H1 (cell line): ENCODE measurements at regions not wholly inside any gene's neighbourhood (a gene's known extent, or its start where the extent isn't known, plus 50 kb on each side); places are given as distances from the start of the nearest gene placed in this dataset.

Experiments
- CTCF ChIA-PET: fragments of 300-600 bp; sonication (Branson Sonifier 250); formaldehyde crosslinking; loops from one replicate; lab custom pipeline; 2021; ENCODE audit not compliant: partially characterized antibody; lab: Charles Lee
- POLR2A ChIA-PET: fragments of 300-600 bp; sonication (Branson Sonifier 250); formaldehyde crosslinking; loops from one replicate; lab custom pipeline; 2021; ENCODE audit warnings: inconsistent platforms; ENCODE audit not compliant: partially characterized antibody; lab: Charles Lee
- DNase-seq, 2 experiments: peaks; one replicate each; pipeline versions ENCODE4 v3.0.0 to v3.0.0-alpha.2; 2010 to 2022; ENCODE audit warnings: low spot score in 2 of 2, low read depth in 1 of 2, mixed read lengths in 1 of 2
- FAIRE-seq: peaks from 2 replicates; lab custom pipeline; 2011; peaks lifted over from hg19 to GRCh38; lab: Jason Lieb, UNC
- H2AFZ ChIP-seq: 2 replicates; pipeline ENCODE4 v1.8.1; 2012; ENCODE audit warnings: low read length, inconsistent platforms
- H2AK5ac ChIP-seq: 2 replicates; pipeline ENCODE4 v1.6.1; 2013; ENCODE audit warnings: low read depth, low read length
- H2BK120ac ChIP-seq: replicated peaks from 2 replicates; pipeline ENCODE3; 2013; ENCODE audit warnings: low read depth, low read length, inconsistent platforms
- H2BK12ac ChIP-seq: 2 replicates; pipeline ENCODE4 v1.6.1; 2013; ENCODE audit warnings: low read depth, low read length
- H2BK15ac ChIP-seq: 2 replicates; pipeline ENCODE4 v1.6.1; 2013; ENCODE audit warnings: low read length
- H2BK20ac ChIP-seq: 2 replicates; pipeline ENCODE4 v1.6.1; 2013; ENCODE audit warnings: low read length
- H2BK5ac ChIP-seq: 2 replicates; pipeline ENCODE4 v1.6.1; 2013; ENCODE audit warnings: low read depth, low read length
- H3K14ac ChIP-seq: 2 replicates; pipeline ENCODE4 v1.6.1; 2013; ENCODE audit warnings: inconsistent platforms; ENCODE audit not compliant: insufficient read length
- H3K18ac ChIP-seq: 2 replicates; pipeline ENCODE4 v1.6.1; 2013; ENCODE audit warnings: low read length; ENCODE audit errors: extremely low read depth
- H3K23ac ChIP-seq: 2 replicates; pipeline ENCODE4 v1.6.1; 2013; ENCODE audit warnings: inconsistent platforms; ENCODE audit not compliant: insufficient read length
- H3K23me2 ChIP-seq: 2 replicates; pipeline ENCODE4 v1.6.1; 2013; ENCODE audit warnings: low read depth, low read length
- H3K27ac ChIP-seq: 2 replicates; pipeline ENCODE4 v1.6.1; 2011; ENCODE audit warnings: low read depth, low read length, inconsistent platforms
- H3K27me3 ChIP-seq, 4 experiments: replicated peaks in 1 of 4; 1 replicate in 1 of 4; 2 replicates in 3 of 4; pipeline versions ENCODE4 v1.6.1 to v1.8.1; 2011 to 2013; ENCODE audit warnings: low read length in 3 of 4, mild to moderate bottlenecking in 3 of 4, inconsistent platforms in 2 of 4, mixed read lengths in 2 of 4, moderate library complexity in 1 of 4; ENCODE audit not compliant: control insufficient read depth in 3 of 4, insufficient read depth in 3 of 4; ENCODE audit errors: extremely low read depth in 1 of 4
- H3K36me3 ChIP-seq, 4 experiments: 2 replicates each; pipeline versions ENCODE4 v1.6.1 to v1.8.1; 2011 to 2013; ENCODE audit warnings: mild to moderate bottlenecking in 4 of 4, low read length in 3 of 4, moderate library complexity in 2 of 4, control low read depth in 1 of 4, inconsistent platforms in 1 of 4; ENCODE audit not compliant: insufficient read depth in 4 of 4, control insufficient read depth in 2 of 4
- H3K4ac ChIP-seq: replicated peaks from 2 replicates; pipeline ENCODE3; 2013; ENCODE audit warnings: low read length, low read depth, mixed read lengths, inconsistent platforms; ENCODE audit not compliant: insufficient read length
- H3K4me1 ChIP-seq, 4 experiments: replicated peaks in 1 of 4; 1 replicate in 1 of 4; 2 replicates in 3 of 4; pipeline versions ENCODE4 v1.6.1 to v1.8.1; 2011 to 2013; ENCODE audit warnings: low read length in 3 of 4, inconsistent platforms in 2 of 4, mixed read lengths in 1 of 4; ENCODE audit not compliant: insufficient read depth in 4 of 4, control insufficient read depth in 3 of 4
- H3K4me2 ChIP-seq, 2 experiments: 2 replicates each; pipeline versions ENCODE4 v1.6.1 to v1.8.1; 2011 to 2013; ENCODE audit warnings: low read depth in 2 of 2, low read length in 2 of 2, control low read depth in 1 of 2, inconsistent platforms in 1 of 2, mild to moderate bottlenecking in 1 of 2; ENCODE audit not compliant: insufficient read depth in 1 of 2
- H3K4me3 ChIP-seq, 4 experiments: fragments of 200-600, 300-600 bp in 1 of 4; sonication (generic), shearing (Covaris generic), sonication (Bioruptor Twin) in 1 of 4; 2 replicates each; pipeline versions ENCODE4 v1.5.1 to v1.8.1; 2011 to 2016; ENCODE audit warnings: low read length in 4 of 4, low read depth in 3 of 4, control low read depth in 2 of 4, inconsistent platforms in 2 of 4, mild to moderate bottlenecking in 2 of 4, mixed read lengths in 1 of 4, moderate library complexity in 1 of 4; ENCODE audit not compliant: insufficient read depth in 2 of 4; ENCODE audit errors: extremely low read depth in 1 of 4
- H3K56ac ChIP-seq: replicated peaks from 2 replicates; pipeline ENCODE3; 2013; ENCODE audit warnings: low read depth, mild to moderate bottlenecking, mixed read lengths, low read length, inconsistent platforms; ENCODE audit not compliant: insufficient read length
- H3K79me1 ChIP-seq: 2 replicates; pipeline ENCODE4 v1.6.1; 2013; ENCODE audit warnings: low read depth, low read length, control low read depth
- H3K79me2 ChIP-seq, 2 experiments: 2 replicates each; pipeline versions ENCODE4 v1.6.1 to v1.8.1; 2012 to 2013; ENCODE audit warnings: low read length in 2 of 2, mild to moderate bottlenecking in 2 of 2, inconsistent platforms in 1 of 2; ENCODE audit not compliant: insufficient read depth in 2 of 2, control insufficient read depth in 1 of 2
- H3K9ac ChIP-seq, 4 experiments: replicated peaks in 1 of 4; 1 replicate in 1 of 4; 2 replicates in 3 of 4; pipeline versions ENCODE4 v1.6.1 to v1.8.1; 2011 to 2013; ENCODE audit warnings: low read depth in 3 of 4, low read length in 3 of 4, control low read depth in 2 of 4, mild to moderate bottlenecking in 2 of 4, moderate library complexity in 2 of 4, inconsistent platforms in 1 of 4; ENCODE audit errors: extremely low read depth in 1 of 4
- H3K9me3 ChIP-seq, 2 experiments: 2 replicates each; pipeline versions ENCODE4 v1.6.1 to v1.8.1; 2012 to 2013; ENCODE audit warnings: mild to moderate bottlenecking in 2 of 2, moderate library complexity in 2 of 2, control low read depth in 1 of 2, inconsistent platforms in 1 of 2, low read depth in 1 of 2, low read length in 1 of 2, mixed read lengths in 1 of 2; ENCODE audit not compliant: insufficient read depth in 2 of 2
- H4K20me1 ChIP-seq, 2 experiments: replicated peaks in 1 of 2; 2 replicates each; pipeline versions ENCODE3 to v1.8.1; 2011 to 2013; ENCODE audit warnings: inconsistent platforms in 2 of 2, low read length in 2 of 2, mild to moderate bottlenecking in 1 of 2; ENCODE audit not compliant: insufficient read depth in 2 of 2, control insufficient read depth in 1 of 2
- H4K5ac ChIP-seq: 2 replicates; pipeline ENCODE4 v1.6.1; 2013; ENCODE audit warnings: low read length, low read depth, mixed read lengths, inconsistent platforms; ENCODE audit not compliant: insufficient read length
- H4K8ac ChIP-seq: 2 replicates; pipeline ENCODE4 v1.8.0; 2013; ENCODE audit warnings: mild to moderate bottlenecking, moderate library complexity, low read length, inconsistent platforms; ENCODE audit not compliant: insufficient read depth; ENCODE audit errors: extremely low read depth
- H4K91ac ChIP-seq: replicated peaks from 2 replicates; pipeline ENCODE3; 2013; ENCODE audit warnings: low read length, mixed read lengths, inconsistent platforms; ENCODE audit not compliant: insufficient read length
- E2F6 ChIP-seq: IDR thresholded peaks from 2 replicates; pipeline ENCODE4 v1.6.1; 2012; ENCODE audit warnings: inconsistent platforms
- FOSL1 ChIP-seq: IDR thresholded peaks from 2 replicates; pipeline ENCODE4 v1.6.1; 2011; ENCODE audit warnings: mild to moderate bottlenecking, low read depth, low read length, moderate library complexity; ENCODE audit not compliant: insufficient read depth
- JUND ChIP-seq: IDR thresholded peaks from 2 replicates; pipeline ENCODE4 v1.6.1; 2011; ENCODE audit warnings: mild to moderate bottlenecking, improper control_type of control experiment, low read length
- POLR2A ChIP-seq, 2 experiments: IDR thresholded peaks; 1 replicate in 1 of 2; 2 replicates in 1 of 2; pipeline ENCODE4 v1.6.1; 2011; ENCODE audit warnings: low read depth in 2 of 2, low read length in 2 of 2, mild to moderate bottlenecking in 2 of 2; ENCODE audit errors: control extremely low read depth in 1 of 2
- SIRT6 ChIP-seq: IDR thresholded peaks from one replicate; pipeline ENCODE4 v1.7.1; 2012; ENCODE audit warnings: low read length, inconsistent platforms
- WGBS, 2 experiments: shearing (Covaris generic) in 1 of 2; methylation state at CpG; one replicate each; pipeline versions ENCODE4 v1.1.6 to v1.1.7; 2013 to 2015; ENCODE audit warnings: low lambda C conversion rate in 2 of 2, mixed read lengths in 2 of 2, inconsistent platforms in 1 of 2, low coverage in 1 of 2, missing lambda C conversion rate in 1 of 2; ENCODE audit not compliant: insufficient replicate concordance in 2 of 2, insufficient coverage in 1 of 2, insufficient read length in 1 of 2; ENCODE audit errors: extremely low coverage in 1 of 2, missing lambda C conversion rate in 1 of 2; 5-methylcytosine and 5-hydroxymethylcytosine counted together

DNA sequence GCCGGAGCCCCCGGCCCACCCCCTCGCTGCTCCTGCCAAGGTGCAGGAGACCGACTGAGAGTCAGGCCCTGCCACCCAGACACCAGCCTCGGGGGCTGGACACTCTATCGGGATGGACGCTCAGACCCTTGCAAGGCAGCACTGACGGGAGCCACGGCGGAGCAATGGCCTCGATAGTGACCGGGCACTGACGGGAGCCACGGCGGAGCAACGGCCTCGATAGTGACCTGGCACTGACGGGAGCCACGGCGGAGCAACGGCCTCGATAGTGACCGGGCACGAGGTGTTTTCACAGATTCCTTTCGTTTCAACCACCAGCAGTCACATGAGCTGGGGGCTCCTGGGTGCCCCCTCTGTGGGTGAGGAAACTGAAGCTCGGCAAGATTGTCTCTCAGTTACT lies 123.6 kb upstream of the PPP1R26 start:
- H3K79me1 ChIP-seq, result no peaks in the 10 kb centered on the region
- H3K4me2 ChIP-seq, result no peak overlapping the region
- H3K14ac ChIP-seq, result no peak overlapping the region
- no peak overlapping the region for H2BK20ac ChIP-seq
- no peak overlapping the region for H3K4ac ChIP-seq
- H3K27ac ChIP-seq, result no peak overlapping the region
- H3K4me1 ChIP-seq, result peaks cover 0 to 4% (median 0%) of the 10 kb centered on the region in 4 experiments; a peak in 2 of 7 replicates
- peaks cover 2 to 4% of the 10 kb centered on the region in 2 experiments; a peak in 2 of 4 replicates for H3K9me3 ChIP-seq
- no peak overlapping the region for H2BK15ac ChIP-seq
- no peak overlapping the region for H2AK5ac ChIP-seq
- POLR2A ChIA-PET, result no interaction called here
- H3K18ac ChIP-seq, result no peak overlapping the region
- H3K23ac ChIP-seq, result no peak overlapping the region
- DNase-seq (no peak), FAIRE-seq (no peak)
- H2BK12ac ChIP-seq, result no peak overlapping the region
- TF ChIP-seq FOSL1, result no peak
- TF ChIP-seq E2F6, result no peak
- no peak for TF ChIP-seq SIRT6
- TF ChIP-seq POLR2A (IDR thresholded peaks at IDR 0.05; ENCODE audit: control extremely low read depth in 1 of 2, low read depth in 2 of 2, low read length in 2 of 2), result no peak
- no peak for TF ChIP-seq JUND
- H3K36me3 ChIP-seq, result no peaks in the 10 kb centered on the region
- H3K9ac ChIP-seq, result no peak overlapping the region
- H3K79me2 ChIP-seq, result no peaks in the 10 kb centered on the region
- H3K56ac ChIP-seq, result no peak overlapping the region
- CTCF ChIA-PET, result interaction anchor here (0.7 to 2.3 kb wide), 4 partner anchors 11 to 57 kb away, joined by 3 to 8 read pairs (median 6); no protein-coding TSS in a partner anchor
- H4K8ac ChIP-seq, result no peak overlapping the region
- H2BK5ac ChIP-seq, result no peak overlapping the region
- no peak overlapping the region for H2AFZ ChIP-seq
- no peak overlapping the region for H4K91ac ChIP-seq
- WGBS, 2 experiments, result 96% methylated on average over 21 of the region's 26 CpGs; no CpG with 5 or more reads in 1 of the 2 experiments
- H3K4me3 ChIP-seq, result no peak overlapping the region
- H3K23me2 ChIP-seq, result no peaks in the 10 kb centered on the region
- H4K5ac ChIP-seq, result no peak overlapping the region
- no peaks in the 10 kb centered on the region for H4K20me1 ChIP-seq
- no peak overlapping the region for H2BK120ac ChIP-seq
- H3K27me3 ChIP-seq, result no peaks in the 10 kb centered on the region
